Activated CD4-positive, CD25-positive, alpha-beta regulatory T cell treated with anti-CD3 and anti-CD28 coated beads, Interleukin-2, amount 50 U/mL, for 72 hours (primary cell): ENCODE measurements at regions not wholly inside any gene's neighbourhood (a gene's known extent, or its start where the extent isn't known, plus 50 kb on each side); places are given as distances from the start of the nearest gene placed in this dataset.
"Not testable (repeated sequence)": the region's sequence is repeated elsewhere in the genome, so short reads cannot be mapped to it uniquely, and the experiment has no call there.

Experiments
- DNase-seq: peaks from one replicate; pipeline ENCODE4 v3.0.0; 2021

DNA sequence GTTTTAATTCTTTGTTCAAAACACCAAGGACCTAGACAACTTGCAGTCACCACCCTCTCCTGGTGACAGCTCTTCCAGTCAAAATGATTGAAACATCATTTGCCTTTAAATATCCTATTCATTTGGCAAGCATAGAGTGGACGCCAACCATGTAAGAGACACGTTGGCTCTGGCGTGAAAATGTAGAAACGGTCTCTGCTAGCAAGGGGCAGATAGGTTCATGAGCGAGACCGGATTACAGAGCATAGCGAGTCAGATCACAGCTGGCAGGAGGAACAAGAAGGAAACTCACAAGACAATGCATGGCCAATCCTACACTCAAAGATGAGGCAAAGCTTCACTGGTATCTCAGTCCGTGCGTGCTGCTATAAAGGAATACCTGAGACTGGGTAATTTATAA is 759.5 kb downstream of the UQCRFS1 start:
- DNase-seq: no peak

DNA sequence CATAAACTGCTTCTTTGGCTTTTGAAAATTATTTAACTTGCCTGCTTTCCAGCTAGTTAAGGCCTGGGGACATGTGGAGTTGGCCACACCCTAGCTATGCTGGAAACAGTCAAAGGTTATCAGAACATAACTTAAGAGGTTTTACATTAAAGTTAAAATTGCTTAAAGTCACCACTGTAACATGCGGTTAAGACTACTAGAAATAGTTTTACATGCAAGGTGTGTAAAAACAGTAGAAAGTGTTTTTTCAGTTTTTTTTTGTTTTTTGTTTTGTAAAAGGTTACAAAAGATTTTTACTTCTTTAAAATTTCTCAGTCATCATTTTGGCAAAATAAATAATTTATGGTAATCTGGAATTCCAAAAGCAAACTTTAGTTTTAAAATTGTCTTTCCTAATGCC is 763.1 kb downstream of the UQCRFS1 start:
- DNase-seq: no peak

DNA sequence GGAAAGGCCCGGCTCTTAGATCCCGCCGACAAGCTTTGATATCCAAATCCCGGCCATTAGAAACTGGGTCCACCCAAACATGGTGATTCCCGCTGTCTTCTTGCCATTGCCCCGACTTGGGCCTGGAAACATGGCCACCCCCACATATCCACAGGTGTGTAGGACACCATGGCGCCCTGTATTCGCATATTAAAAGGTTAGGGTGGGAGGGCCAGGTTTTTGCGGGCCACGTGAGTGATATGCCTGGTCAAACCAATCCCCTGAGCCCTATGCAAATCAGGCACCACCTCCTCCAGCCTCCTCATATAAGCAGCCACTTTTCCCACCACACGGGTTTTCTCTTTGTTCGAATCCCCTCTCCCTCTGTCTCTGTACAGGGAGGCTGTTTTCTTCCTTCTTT is 766.4 kb downstream of the UQCRFS1 start:
- no peak for DNase-seq

DNA sequence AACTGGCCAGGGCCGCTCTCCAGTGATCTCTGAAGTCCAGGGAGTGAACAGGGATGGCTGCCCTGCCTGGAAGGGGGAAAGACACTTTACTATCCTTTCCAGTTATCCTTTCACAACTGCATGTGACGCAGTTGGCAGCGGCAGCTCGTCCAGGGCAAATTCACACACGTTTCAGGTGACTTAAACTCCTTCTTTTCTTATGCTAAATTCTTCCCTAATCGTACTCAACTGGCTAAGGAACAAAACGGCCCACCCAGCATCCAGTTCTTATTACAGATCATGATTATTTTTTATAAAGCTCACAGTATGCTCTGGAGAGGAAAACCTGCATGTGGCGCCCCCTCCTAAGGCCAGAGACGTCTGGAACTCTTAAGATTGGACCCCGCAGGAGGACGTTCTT is 767.1 kb downstream of the UQCRFS1 start:
- no peak for DNase-seq

DNA sequence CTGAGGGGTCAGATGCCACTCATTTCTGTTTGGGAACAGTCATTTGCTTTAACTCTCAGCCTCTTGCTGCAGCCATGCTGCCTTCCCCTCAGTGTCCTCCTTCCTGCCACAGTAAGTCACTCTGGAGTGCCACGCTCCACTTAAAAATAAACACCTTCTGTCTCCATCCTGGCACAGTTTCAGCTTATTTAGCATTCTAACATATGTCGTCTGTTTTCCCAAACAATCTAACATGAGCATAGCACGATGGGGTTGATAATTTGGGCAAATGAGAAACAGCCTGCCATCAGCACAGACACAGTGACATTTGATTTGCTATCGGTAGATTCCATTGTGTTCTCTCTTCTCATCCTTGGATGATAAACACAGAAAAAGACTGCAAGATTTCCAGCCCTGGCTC is 768.6 kb downstream of the UQCRFS1 start:
- no peak for DNase-seq

DNA sequence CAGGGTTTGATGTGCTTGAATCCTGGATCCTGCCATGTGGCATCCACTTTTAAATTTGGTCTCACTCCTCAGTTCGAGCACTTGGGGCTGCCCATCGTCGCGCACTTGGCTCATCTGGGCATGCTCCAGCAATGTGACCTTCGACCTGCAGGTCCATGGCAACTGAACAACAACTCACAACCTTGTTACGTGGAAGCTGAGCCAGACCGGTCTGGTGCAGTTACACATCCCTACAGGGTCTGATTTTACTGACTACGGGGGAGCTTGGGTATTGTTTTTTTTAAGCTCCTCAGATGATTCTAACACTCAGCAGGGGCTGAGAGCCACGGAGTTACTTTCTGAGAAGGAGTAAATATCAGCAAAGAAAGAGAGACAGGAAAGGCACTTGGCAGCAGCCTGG is 769.6 kb downstream of the UQCRFS1 start:
- no peak for DNase-seq

DNA sequence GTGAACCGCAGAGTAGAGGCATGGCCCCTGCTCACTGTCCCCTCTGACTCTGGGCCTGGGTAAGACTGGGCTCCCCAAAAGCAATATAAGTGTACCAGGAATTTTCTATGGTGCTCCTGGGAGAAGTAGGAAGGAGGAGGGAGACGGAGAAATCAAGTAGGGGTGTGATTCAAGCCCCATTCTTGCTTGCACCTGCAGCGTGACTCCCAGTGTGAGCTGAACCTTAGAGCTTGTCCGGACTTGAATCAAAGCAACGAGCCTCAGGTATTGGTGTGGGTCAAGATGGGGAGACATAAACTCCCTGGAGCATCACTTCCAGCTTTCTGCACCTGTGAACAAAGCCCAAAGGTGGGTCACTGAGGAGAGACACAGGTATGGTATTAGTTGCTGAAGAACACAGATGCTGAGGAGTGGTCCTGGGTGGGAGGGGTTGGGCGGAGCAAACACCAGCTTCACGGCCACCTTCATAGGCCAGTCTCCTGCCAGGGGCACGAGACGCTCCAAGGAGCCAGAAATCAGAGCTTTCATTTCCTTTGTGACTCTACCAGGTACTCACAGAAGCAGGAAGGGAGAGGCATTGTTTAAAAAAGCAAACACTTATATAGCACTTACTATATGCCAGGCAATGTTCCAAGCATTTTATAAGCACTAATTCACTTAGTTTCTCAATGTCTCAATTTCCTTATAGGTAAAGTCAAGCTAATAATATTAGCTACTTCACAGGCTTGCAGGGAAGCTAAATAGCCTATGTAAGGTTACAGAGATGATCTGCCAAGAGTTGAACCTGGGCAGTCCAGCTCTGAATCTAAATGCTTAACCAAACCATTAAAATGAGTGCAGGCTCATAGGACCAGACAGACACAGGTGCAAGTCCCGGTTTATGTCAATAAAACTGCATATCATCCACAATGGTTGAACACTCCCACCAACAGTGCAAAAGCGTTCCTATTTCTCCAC is 775.3 kb downstream of the UQCRFS1 start:
- no peak for DNase-seq

DNA sequence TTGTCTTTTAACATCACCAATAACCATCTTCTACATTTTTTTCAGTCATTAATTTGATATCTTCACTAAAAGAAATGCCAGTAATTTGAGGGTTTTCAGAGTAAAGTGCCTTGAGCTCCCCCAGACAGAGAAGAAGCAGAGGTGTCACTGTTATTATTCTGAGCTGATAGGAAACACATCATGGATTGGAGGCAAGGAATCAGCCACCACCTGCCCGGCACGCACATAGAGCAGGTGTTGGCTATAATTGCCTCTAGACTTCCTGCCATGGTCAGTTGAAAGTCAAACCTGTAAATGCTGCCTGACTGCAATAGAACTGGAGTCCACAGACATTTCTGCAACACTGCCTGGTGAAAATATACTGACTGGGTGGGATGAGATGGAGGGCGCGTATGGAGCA is 776.6 kb downstream of the UQCRFS1 start:
- DNase-seq: no peak

DNA sequence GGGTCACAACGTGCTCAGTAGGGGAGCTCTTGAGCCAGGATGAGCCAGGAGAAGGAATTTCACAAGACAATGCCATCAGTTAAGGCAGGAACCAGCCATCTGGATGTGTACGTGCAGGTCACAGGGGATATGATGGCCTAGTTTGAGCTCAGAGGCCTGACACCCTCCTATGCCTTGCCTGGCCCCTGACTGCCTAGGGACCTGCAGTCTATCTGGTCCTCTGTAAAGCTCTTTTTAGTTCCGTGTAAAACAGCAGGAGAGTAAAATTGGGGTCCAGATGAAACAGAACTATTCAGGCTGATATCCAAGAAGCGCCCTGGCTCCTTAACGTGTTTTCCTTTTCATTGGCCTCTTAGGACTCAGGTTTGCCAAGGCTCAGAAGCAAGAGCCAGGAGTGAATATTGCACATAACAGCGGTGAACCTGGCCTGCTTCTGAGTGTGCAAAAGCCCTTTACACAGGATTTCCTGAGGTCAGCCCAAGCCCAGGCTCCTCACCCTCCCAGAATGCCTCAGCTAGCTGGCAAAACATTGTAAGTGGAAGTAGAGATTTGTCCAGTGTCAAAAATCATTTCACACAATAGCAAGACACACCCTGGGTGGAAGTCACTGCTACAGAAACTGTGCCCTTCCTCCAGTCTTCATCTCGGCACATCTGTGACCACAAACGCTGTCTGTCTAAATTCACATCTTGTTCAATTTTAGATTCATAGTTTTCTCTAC is 777.2 kb downstream of the UQCRFS1 start:
- DNase-seq: no peak

DNA sequence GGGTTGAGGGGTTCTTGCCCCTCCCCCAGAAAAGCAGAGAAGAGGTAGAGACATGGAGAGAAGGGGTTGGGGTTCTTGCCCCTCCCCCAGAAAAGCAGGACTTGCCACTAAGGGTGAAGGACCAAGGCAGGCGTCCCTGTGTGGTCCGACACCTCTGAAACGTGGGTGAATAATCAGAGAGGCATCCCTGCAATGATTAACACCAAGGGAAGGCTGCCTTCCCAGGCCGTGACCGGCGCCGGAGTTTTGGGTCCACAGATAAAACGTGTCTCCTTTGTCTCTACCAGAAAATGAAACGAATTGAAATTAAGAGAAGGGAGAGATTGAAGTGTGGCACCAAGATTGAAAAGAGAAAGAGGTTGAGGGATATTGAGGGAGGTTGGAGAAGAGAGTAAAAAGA is 778.2 kb downstream of the UQCRFS1 start:
- DNase-seq: not testable (repeated sequence)

DNA sequence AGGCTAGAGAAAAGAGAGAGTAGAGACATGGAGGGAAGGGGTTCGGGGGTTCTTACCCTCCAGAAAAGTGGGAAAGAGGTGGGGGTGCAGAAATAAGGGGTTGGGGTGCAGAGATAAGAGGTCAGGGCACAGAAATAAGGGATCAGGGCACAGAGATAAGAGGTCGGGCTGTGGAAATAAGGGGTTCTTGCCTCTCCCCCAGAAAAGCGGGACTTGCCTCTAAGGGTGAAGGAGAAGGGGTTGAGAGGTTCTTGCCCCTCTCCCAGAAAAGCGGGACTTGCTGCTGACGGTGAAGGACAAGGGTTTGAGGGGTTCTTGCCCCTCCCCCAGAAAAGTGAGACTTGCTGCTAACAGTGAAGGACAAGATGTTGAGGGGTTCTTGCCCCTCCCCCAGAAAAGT is 778.6 kb downstream of the UQCRFS1 start:
- DNase-seq: not testable (repeated sequence)

DNA sequence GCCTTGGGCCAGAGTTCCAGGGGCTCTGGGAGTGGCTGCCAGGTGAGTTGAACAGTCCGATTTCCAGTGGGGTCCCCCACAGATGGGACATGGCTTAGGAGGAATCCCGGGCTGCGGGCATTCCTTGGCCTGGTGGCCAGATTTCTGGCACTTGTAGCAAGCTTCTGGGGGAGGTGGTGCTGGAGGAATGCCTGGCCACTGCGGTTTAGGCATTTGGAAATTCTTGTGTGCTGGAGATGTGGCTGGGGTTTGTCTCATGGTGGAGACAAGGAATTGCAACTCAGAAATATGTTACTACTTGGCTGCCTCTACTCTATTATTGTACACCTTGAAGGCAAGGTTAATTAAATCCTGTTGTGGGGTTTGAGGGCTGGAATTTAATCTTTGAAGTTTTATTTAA is 779.8 kb downstream of the UQCRFS1 start:
- not testable (repeated sequence) for DNase-seq

DNA sequence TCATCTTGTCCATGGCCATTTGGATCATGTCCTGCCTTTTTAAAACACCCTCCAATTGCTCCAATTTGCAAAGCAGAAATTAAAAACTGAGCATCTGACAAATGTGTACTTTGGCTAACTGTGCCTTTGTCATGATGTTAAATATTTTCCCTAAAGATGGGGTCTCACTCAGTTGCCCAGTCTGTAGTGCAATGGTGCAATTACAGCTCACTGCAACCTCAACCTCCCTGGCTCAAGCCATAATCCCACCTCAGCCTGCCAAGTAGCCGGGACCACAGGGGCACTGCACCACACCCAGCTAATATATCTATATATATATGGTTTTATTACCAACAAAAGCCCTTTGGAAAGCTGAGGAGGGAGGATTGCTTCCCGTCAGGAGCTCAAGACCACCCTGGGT is 782.7 kb downstream of the UQCRFS1 start:
- DNase-seq: no peak

DNA sequence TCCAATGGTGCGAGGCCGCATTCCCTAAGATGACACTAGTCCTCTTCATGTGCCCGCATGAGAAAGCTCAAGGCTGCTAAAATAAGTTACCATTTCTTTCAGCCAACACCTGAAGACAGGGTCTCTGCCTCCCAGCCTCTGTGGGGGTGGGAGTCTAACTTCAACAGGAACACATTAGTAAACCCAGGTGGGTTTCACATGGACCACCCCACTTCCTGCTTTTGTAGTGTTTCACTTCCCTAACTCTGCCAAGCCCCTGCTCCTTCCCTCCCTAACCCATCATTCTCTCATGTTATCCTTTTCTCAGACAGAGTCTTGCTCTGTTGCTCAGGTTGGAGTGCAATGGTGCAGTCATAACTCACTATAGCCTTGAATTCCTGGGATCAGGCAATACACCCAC is 783.6 kb downstream of the UQCRFS1 start:
- no peak for DNase-seq

DNA sequence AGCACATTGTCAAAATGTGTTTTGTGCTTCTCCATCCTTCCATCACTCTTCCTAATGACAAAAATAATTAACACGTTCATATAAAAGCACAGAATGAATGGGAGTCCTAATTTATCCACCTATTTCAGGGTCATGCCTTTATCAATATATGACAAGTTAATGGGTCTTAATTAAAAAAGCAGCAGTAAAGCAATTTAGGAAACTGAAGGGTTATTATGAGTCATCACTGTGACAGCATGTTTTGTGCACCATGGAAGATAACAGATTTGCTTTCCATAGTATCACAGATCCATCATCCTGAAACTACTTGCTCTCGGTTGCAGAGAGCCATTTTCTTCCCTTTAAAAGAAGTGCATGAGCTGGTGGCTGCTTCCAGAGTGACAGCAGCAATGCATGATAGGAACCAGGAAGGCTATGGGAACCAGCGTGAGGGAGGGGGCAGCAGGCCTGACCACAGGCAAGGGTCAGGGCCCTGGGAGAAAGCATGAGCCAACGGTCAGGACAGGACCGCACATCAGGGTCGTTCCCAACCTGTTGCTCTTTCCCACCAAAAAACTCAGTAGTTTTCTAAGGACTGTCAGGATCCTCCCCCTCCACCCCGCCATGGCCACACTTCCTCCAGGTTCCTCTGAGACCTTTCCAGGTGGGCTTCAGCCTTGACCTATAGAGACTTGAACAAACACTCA is 784.1 kb downstream of the UQCRFS1 start:
- DNase-seq: no peak

DNA sequence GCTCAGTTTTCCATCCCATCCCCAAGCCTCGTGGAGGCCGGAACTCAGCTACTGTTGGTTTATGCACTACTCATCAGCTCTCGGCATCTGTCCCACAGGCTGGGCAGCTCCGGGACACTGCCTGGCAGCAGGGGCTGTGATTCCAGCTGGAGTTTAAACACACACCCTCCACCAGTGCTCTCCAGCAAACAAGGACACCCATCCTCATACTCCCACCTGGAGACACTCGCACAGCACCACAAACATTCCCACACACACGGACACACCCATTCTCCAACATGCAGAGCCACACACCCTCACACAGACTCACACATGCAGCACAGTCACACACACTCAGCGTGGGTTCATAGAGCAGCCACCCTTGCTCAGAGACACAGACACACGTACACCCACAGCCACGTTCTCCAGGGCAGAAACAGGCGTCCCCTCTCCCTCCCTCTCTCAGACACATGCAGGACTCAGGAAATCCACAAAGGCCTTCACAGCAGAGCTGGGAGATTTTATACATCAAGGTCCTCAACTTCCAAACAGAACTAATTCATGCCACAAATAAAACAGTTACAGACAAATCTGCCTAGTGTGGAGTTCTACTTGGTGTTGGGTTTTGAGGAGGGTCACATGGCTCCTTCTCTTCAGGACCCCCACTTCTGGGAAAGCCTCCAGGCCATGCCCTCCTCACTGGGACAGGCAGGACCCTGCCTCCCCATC is 785.4 kb downstream of the UQCRFS1 start:
- DNase-seq: no peak

DNA sequence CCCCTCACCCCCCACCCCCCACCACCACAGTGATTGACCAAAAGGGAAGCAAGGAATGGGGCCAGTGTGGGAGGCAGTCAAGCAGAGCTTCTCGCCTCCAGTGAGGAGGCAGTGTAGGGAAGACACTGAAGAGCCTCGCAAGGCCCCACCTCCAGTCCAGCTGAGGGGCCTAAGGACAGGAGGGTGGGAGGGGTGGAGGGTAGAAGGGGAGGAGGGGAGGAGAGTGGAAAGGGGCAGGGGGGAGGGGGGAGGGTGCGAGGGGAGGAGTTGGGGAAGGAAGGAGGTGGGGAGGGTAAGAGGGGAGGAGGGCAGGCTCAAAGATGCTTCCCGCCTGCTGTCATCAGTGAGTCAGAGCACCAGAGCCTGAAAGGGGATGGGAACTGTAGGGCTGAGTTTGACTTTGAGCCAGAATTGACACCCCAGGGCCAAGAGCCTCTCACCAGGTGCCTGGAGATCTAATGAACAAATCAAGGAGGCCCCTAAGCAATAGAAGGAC is 786.2 kb downstream of the UQCRFS1 start:
- DNase-seq: no peak

DNA sequence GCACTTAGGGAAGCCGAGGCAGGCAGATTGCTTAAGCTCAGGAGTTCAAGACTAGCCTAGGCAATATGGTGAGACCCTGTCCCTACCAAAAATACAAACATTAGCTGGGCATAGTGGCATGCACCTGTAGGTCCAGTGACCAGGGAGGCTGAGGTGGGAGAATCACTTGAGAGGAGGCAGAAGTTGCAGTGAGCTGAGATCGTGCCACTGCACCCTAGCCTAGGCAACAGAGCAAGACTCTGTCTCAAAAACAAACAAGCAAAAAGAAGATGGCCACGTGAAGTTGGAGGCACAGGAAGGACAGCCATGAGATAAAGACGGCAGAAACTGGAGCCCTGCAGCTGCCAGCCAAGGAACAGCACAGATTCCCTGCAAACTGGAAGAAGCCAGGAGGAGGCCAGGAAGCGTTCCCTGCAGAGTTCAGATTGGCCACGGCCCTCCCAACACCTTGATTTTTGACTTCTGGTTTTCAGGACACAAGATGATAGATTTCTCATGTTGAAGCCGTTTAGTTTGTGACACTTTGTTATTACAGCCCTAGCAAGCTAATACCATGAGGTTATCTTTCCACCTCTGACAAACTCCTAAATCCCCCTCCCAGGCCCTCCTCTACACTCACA is 786.7 kb downstream of the UQCRFS1 start:
- no peak for DNase-seq

DNA sequence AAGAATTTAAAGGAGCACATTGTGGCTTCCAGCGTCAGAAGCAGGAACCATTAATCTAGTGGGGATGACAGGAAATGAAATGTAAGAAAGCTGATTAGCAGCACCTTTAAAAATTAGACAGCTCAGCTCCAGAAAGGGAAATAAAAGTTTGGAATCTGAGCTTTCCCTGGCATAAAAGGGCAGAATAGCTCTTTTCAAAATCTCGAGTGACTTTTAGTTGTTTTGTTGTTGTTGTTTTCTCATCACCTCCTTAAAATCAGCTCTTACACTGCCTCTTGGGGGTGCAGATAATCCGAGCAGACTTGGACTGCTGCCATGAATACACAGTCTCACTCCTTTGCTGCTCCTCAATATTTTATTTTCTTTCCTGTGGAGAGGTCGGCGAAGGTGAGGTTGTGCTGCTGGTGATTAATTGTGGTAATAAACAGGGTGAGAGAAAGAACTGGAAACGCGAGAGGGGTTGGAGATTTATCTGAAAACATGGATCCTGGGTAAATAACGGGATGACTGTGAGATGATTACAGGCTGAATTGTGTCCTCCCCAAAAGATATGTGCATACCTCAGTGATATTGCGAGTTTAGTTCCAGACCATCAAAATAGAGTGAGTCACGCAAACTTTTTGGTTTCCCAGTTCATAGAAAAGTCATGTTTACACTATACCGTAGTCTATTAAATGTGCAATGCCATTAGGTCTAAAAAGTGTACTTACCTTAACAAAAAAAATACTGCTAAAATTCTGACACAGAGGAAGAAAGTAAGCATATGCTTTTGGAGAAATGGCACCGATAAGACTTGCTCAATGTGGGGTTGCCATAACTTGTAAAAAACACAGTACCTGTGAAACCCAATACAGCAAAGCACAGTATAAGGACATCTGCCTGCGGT is 787.7 kb downstream of the UQCRFS1 start:
- DNase-seq: no peak

DNA sequence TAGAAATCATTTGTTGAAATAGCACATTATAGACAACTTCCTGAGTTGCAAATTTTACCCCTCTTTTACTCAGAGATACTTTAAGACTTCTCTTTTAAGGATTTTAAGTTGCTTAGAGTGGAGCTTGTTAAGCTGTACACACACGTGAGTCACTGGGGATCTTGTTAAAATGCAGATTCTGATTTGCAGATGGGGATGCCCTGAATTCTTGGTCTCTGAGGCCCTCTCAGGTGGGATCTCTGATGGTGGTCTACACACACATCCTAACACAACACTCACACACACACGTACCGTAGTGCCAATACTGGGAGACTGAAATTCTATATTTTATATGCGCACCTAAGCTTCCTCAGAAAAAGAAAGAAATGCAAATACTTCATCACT is 788.3 kb downstream of the UQCRFS1 start:
- DNase-seq: no peak

DNA sequence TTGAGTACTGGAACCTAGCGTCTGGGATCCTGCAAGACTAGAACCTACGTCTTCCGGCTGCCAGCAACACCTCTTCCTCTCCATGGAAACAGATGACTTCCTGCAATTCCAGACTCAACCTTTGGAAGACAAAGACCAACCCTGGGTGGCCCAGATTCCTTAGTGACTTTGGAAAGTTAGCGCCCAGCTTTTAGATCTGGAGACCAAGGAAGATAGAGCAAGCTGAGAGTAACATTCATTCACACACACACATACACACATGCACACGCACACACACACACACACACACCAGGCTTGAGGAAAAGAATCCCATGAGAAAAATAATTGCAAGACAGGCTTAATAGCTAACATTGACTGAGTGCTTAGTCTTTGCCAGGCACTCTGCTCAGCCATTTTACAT is 788.9 kb downstream of the UQCRFS1 start:
- DNase-seq: no peak
